ENCODE measurements at regions not wholly inside any gene's neighbourhood (a gene's known extent, or its start where the extent isn't known, plus 50 kb on each side); places are given as distances from the start of the nearest gene placed in this dataset.

DNA sequence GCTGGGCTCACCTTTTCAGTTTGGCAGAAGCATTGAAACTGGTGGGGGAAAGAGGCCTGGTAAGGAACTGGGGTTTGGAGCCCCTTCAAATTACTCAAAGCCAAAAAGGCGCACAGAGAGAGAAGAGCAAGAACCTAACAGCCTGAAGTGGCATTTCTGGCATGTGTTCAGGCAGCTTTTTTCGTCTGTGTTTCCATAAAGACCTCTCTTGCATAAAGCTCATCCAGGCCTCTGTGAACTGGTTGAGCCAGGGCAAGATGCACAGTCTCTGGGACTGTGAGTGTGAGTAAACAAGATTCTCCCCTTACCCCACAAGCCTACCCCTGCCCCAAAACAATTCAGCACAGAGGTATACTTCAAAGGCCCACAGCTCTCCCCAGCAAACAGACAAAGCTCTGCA lies 167.8 kb downstream of the QRSL1 start (continued):
- TF ChIP-seq, protein P1, sequence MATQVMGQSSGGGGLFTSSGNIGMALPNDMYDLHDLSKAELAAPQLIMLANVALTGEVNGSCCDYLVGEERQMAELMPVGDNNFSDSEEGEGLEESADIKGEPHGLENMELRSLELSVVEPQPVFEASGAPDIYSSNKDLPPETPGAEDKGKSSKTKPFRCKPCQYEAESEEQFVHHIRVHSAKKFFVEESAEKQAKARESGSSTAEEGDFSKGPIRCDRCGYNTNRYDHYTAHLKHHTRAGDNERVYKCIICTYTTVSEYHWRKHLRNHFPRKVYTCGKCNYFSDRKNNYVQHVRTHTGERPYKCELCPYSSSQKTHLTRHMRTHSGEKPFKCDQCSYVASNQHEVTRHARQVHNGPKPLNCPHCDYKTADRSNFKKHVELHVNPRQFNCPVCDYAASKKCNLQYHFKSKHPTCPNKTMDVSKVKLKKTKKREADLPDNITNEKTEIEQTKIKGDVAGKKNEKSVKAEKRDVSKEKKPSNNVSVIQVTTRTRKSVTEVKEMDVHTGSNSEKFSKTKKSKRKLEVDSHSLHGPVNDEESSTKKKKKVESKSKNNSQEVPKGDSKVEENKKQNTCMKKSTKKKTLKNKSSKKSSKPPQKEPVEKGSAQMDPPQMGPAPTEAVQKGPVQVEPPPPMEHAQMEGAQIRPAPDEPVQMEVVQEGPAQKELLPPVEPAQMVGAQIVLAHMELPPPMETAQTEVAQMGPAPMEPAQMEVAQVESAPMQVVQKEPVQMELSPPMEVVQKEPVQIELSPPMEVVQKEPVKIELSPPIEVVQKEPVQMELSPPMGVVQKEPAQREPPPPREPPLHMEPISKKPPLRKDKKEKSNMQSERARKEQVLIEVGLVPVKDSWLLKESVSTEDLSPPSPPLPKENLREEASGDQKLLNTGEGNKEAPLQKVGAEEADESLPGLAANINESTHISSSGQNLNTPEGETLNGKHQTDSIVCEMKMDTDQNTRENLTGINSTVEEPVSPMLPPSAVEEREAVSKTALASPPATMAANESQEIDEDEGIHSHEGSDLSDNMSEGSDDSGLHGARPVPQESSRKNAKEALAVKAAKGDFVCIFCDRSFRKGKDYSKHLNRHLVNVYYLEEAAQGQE (IDR thresholded peaks at IDR 0.05; ENCODE audit: unreplicated experiment), result no peak
- TF ChIP-seq POLR2AphosphoS5 (IDR thresholded peaks at IDR 0.05; ENCODE audit: low read depth) (no peak), STAT1 (IDR thresholded peaks at IDR 0.05; ENCODE audit: unreplicated experiment) (no peak), CREB1 (CRISPR knock-in tag; IDR thresholded peaks at IDR 0.05; ENCODE audit: low read depth) (no peak), JUNB (IDR thresholded peaks at IDR 0.05; ENCODE audit: unreplicated experiment) (no peak), ZNF331 (CRISPR knock-in tag; IDR thresholded peaks at IDR 0.05; ENCODE audit: low read depth) (no peak), EZH2phosphoT487 (IDR thresholded peaks at IDR 0.05; ENCODE audit: unreplicated experiment) (no peak)
- TF ChIP-seq, protein P2, sequence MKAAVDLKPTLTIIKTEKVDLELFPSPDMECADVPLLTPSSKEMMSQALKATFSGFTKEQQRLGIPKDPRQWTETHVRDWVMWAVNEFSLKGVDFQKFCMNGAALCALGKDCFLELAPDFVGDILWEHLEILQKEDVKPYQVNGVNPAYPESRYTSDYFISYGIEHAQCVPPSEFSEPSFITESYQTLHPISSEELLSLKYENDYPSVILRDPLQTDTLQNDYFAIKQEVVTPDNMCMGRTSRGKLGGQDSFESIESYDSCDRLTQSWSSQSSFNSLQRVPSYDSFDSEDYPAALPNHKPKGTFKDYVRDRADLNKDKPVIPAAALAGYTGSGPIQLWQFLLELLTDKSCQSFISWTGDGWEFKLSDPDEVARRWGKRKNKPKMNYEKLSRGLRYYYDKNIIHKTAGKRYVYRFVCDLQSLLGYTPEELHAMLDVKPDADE (IDR thresholded peaks at IDR 0.05), result no peak

DNA sequence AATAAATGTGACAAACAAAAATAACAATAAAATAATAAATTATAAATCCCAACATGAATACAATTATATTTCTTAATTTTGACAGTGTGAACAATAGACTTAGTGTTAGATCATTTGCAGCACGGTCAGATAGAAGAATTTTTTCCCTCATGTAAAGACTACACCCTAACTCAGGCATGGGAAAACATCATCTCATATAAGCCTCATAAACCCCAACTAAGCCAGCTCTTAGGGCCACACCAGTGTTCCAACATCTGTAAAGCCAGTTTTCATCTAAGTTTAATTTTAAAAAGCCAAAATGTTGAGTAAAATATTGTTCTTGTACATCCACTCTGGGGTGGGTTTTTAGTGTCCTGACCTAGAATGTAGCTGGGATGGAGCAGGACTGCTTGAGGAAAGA lies 167.4 kb downstream of the QRSL1 start:
- Mint-ChIP-seq H3K27me3 (ENCODE audit: insufficient read depth, low read depth, poor library complexity) (peaks cover 4% of the 10 kb centered on the region), H3K4me1 (peaks cover 31% of the 10 kb centered on the region), H3K9me3 (no peaks in the 10 kb centered on the region; the same call in 2 of the 3 replicates), H3K27ac (no peak overlapping the region), H3K36me3 (ENCODE audit: low read depth) (peaks cover 4% of the 10 kb centered on the region; the same call in 1 of the 3 replicates), H3K4me3 (no peak overlapping the region)
- no peak for TF ChIP-seq ZNF331 (CRISPR knock-in tag; IDR thresholded peaks at IDR 0.05; ENCODE audit: low read depth)
- Histone ChIP-seq H3K9me2 (ENCODE audit: insufficient read depth) (peaks cover 7% of the 10 kb centered on the region; the same call in 1 of the 2 replicates), H3K4me1 (ENCODE audit: insufficient read depth) (peaks cover 11% of the 10 kb centered on the region), H3K27me3 (ENCODE audit: insufficient read depth) (no peaks in the 10 kb centered on the region), H3K79me2 (replicated peaks; ENCODE audit: insufficient read depth) (no peaks in the 10 kb centered on the region), H3K27ac (ENCODE audit: low read depth) (no peak overlapping the region), H3K4me2 (no peak overlapping the region), H3F3A (replicated peaks; ENCODE audit: low read depth) (no peaks in the 10 kb centered on the region), H3K4me3 (no peak overlapping the region), H4K20me1 (replicated peaks; ENCODE audit: insufficient read depth) (no peaks in the 10 kb centered on the region), H3K36me3 (ENCODE audit: insufficient read depth) (no peaks in the 10 kb centered on the region), H2AFZ (0 out of 2 replicates have a peak overlapping the region, but pooled peaks have one; percentile 69)
- DNase-seq (ENCODE audit: low spot score) (no peak), ATAC-seq (no peak)

DNA sequence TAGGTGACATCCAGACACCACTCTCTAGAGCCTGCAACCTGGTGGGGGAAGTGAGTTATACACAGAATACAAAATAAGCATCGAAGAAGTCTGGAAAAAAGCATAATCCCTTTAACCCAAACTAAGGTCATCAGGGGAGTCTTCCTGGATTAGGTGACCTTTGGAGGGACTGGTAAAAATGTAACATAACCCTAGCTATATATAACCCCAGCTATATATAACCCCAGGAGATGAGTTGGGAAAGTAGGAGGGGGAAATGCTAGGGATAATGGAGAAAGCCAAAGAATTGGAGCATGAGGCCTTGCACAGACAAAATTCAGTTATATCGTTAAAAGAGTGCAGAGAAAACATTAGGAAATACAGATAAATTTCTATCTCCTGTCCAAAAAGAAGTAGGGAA lies 164.8 kb downstream of the QRSL1 start:
- no peaks in the 10 kb centered on the region for H3K36me3 ChIP-seq (ENCODE audit: insufficient read depth)
- H3K4me1 ChIP-seq (ENCODE audit: insufficient read depth), result no peaks in the 10 kb centered on the region; the same call in 1 of the 2 replicates
- H3K27ac Mint-ChIP-seq, result no peak overlapping the region
- H3K9me3 Mint-ChIP-seq, result no peaks in the 10 kb centered on the region; the same call in 2 of the 3 replicates
- no peak overlapping the region for H3K4me3 ChIP-seq
- DNase-seq (ENCODE audit: low spot score), result no peak
- no peaks in the 10 kb centered on the region; the same call in 2 of the 3 replicates for H3K36me3 Mint-ChIP-seq (ENCODE audit: low read depth)
- H3K4me1 Mint-ChIP-seq, result peaks cover 8% of the 10 kb centered on the region; the same call in 2 of the 3 replicates
- H3K27ac ChIP-seq (ENCODE audit: low read depth), result no peak overlapping the region
- H4K20me1 ChIP-seq (replicated peaks; ENCODE audit: insufficient read depth), result no peaks in the 10 kb centered on the region
- peaks cover 6% of the 10 kb centered on the region for H3K27me3 Mint-ChIP-seq (ENCODE audit: insufficient read depth, low read depth, poor library complexity)
- 0 out of 2 replicates have a peak overlapping the region, but pooled peaks have one; percentile 56 for H2AFZ ChIP-seq
- H3K4me3 Mint-ChIP-seq, result no peak overlapping the region
- peaks cover 13% of the 10 kb centered on the region for H3K9me2 ChIP-seq (ENCODE audit: insufficient read depth)
- no peaks in the 10 kb centered on the region for H3F3A ChIP-seq (replicated peaks; ENCODE audit: low read depth)
- no peaks in the 10 kb centered on the region for H3K79me2 ChIP-seq (replicated peaks; ENCODE audit: insufficient read depth)
- no peak for ATAC-seq
- no peak overlapping the region for H3K4me2 ChIP-seq
- H3K27me3 ChIP-seq (ENCODE audit: insufficient read depth), result no peaks in the 10 kb centered on the region
- TF ChIP-seq, protein P1 (IDR thresholded peaks at IDR 0.05; ENCODE audit: unreplicated experiment), result no peak
- TF ChIP-seq STAT1 (IDR thresholded peaks at IDR 0.05; ENCODE audit: unreplicated experiment) (no peak), EZH2phosphoT487 (IDR thresholded peaks at IDR 0.05; ENCODE audit: unreplicated experiment) (no peak)

All from GM23338 (cell line).